ENCODE measurements at regions not wholly inside any gene's neighbourhood (a gene's known extent, or its start where the extent isn't known, plus 50 kb on each side); places are given as distances from the start of the nearest gene placed in this dataset.
A peak's percentile ranks its signal among the peaks of the same experiment; 100 is the strongest.
"Not testable (repeated sequence)": the region's sequence is repeated elsewhere in the genome, so short reads cannot be mapped to it uniquely, and the experiment has no call there.

- peak; percentile 67 to 73 for DNase-seq
Observed at GRCh38 chr6:137717074-137718073, 149.7 kb upstream of the TNFAIP3 start.

- not testable (repeated sequence) for DNase-seq
Observed at GRCh38 chr6:137718903-137719302, 148.2 kb upstream of the TNFAIP3 start.

GRCh38 chr6:137722749-137723272, 144.2 kb upstream of the TNFAIP3 start:
- DNase-seq = peak in 1 of 2 donors; percentile 21

GRCh38 chr6:137723273-137724017, 143.6 kb upstream of the TNFAIP3 start:
- no peak for DNase-seq

GRCh38 chr6:137724018-137724403, 143.0 kb upstream of the TNFAIP3 start:
- DNase-seq = no peak

GRCh38 chr6:137724495-137725211, 142.4 kb upstream of the TNFAIP3 start:
- DNase-seq = no peak

- DNase-seq = no peak
Observed at GRCh38 chr6:137725949-137726348, 141.1 kb upstream of the TNFAIP3 start.

GRCh38 chr6:137726582-137726981, 140.5 kb upstream of the TNFAIP3 start:
- DNase-seq = no peak

- no peak for DNase-seq
Observed at GRCh38 chr6:137727216-137727765, 139.8 kb upstream of the TNFAIP3 start.

GRCh38 chr6:137728386-137729349, 138.4 kb upstream of the TNFAIP3 start:
- no peak for DNase-seq

GRCh38 chr6:137729866-137730629, 137.0 kb upstream of the TNFAIP3 start:
- no peak for DNase-seq

- DNase-seq = no peak
Observed at GRCh38 chr6:137731600-137731959, 135.5 kb upstream of the TNFAIP3 start.

- no peak for DNase-seq
Observed at GRCh38 chr6:137731960-137732616, 135.0 kb upstream of the TNFAIP3 start.

GRCh38 chr6:137733372-137733771, 133.7 kb upstream of the TNFAIP3 start:
- DNase-seq = no peak

- no peak for DNase-seq
Observed at GRCh38 chr6:137734005-137734874, 132.8 kb upstream of the TNFAIP3 start.

- DNase-seq = no peak
Observed at GRCh38 chr6:137734875-137735182, 132.2 kb upstream of the TNFAIP3 start.

- peak; percentile 11 to 15 for DNase-seq
Observed at GRCh38 chr6:137736048-137736818, 130.8 kb upstream of the TNFAIP3 start.

- DNase-seq = no peak
Observed at GRCh38 chr6:137736911-137737310, 130.1 kb upstream of the TNFAIP3 start.

Data from activated CD4-positive, alpha-beta T cell treated with anti-CD3 and anti-CD28 coated beads for 4 hours (primary cell).